Left lung (tissue), 4 donors: ENCODE measurements at regions not wholly inside any gene's neighbourhood (a gene's known extent, or its start where the extent isn't known, plus 50 kb on each side); places are given as distances from the start of the nearest gene placed in this dataset.

Source experiments
- ATAC-seq: fragments of 200-7000 bp; cut with Tn5 transposase; one replicate; pipeline ENCODE4 v1.9.1; 2020; ENCODE audit warnings: moderate library complexity
- DNase-seq, 4 donors: peaks; one replicate each; pipeline ENCODE4 v3.0.0-alpha.2; 2013 to 2020
- H3K27ac ChIP-seq, 2 donors: fragments of 200-600 bp; sonication (generic) in 1 of 2; one replicate each; pipeline versions ENCODE4 v1.5.0 to v1.8.0; 2020 to 2021
- H3K27me3 ChIP-seq, 2 donors: fragments of 200-600 bp; sonication (generic) in 1 of 2; one replicate each; pipeline versions ENCODE4 v1.5.0 to v1.8.0; 2020 to 2021
- H3K36me3 ChIP-seq, 2 donors: fragments of 200-600 bp; sonication (generic) in 1 of 2; one replicate each; pipeline versions ENCODE4 v1.5.0 to v1.8.0; 2020 to 2021
- H3K4me1 ChIP-seq, 2 donors: fragments of 200-600 bp; one replicate each; pipeline ENCODE4 v1.8.0; 2021
- H3K4me3 ChIP-seq, 2 donors: fragments of 200-600 bp; sonication (generic) in 1 of 2; one replicate each; pipeline versions ENCODE4 v1.5.0 to v1.8.0; 2020 to 2021; ENCODE audit warnings: mild to moderate bottlenecking in 1 of 2
- H3K9me3 ChIP-seq, 2 donors: fragments of 200-600 bp; sonication (generic) in 1 of 2; one replicate each; pipeline versions ENCODE4 v1.5.0 to v1.8.0; 2020 to 2021
- CTCF ChIP-seq, 2 donors: fragments of 200-600 bp; sonication (generic) in 1 of 2; IDR thresholded peaks; one replicate each; pipeline versions ENCODE4 v1.5.0 to v1.8.0; 2021; ENCODE audit warnings: antibody characterized with exemption in 2 of 2
- intact Hi-C, 2 donors: fragments of 100-400 bp; cut with DNase I; formaldehyde crosslinking; loops; one replicate each; pipeline versions ENCODE4 v1.11.2 to v1.14.2; 2022
- donor health status: DM: no; HTN: yes; CAD: no.
- donor health status: DM: no; HTN: no; CAD: no.

- peaks cover 0 to 4% of the 10 kb centered on the region in 2 donors for H3K9me3 ChIP-seq
- no peak overlapping the region for H3K4me3 ChIP-seq
- no peak for ATAC-seq
- no peaks in the 10 kb centered on the region for H3K36me3 ChIP-seq
- intact Hi-C loops: no loop called here
- H3K27me3 ChIP-seq: no peaks in the 10 kb centered on the region
- DNase-seq: no peak
- no peaks in the 10 kb centered on the region for H3K4me1 ChIP-seq
- no peak overlapping the region for H3K27ac ChIP-seq
- no peak for TF ChIP-seq CTCF (IDR thresholded peaks at IDR 0.05)
These were observed 992.7 kb downstream of the NTRK3 start for GRCh38 chr15:87263871-87264270.

- no peaks in the 10 kb centered on the region for H3K27me3 ChIP-seq
- intact Hi-C loops: no loop called here
- no peaks in the 10 kb centered on the region for H3K4me1 ChIP-seq
- peaks cover 0 to 8% of the 10 kb centered on the region in 2 donors for H3K9me3 ChIP-seq
- TF ChIP-seq CTCF (IDR thresholded peaks at IDR 0.05): no peak
- no peak overlapping the region for H3K27ac ChIP-seq
- no peak for ATAC-seq
- no peaks in the 10 kb centered on the region for H3K36me3 ChIP-seq
- DNase-seq: no peak
- H3K4me3 ChIP-seq: no peak overlapping the region
These were observed 993.2 kb downstream of the NTRK3 start for GRCh38 chr15:87263296-87263695.

GRCh38 chr15:87245592-87245991 is 1010.9 kb downstream of the NTRK3 start:
- no peak for DNase-seq
- no peaks in the 10 kb centered on the region for H3K4me1 ChIP-seq
- ATAC-seq: no peak
- no peak for TF ChIP-seq CTCF (IDR thresholded peaks at IDR 0.05)
- H3K27ac ChIP-seq: no peak overlapping the region
- H3K36me3 ChIP-seq: no peaks in the 10 kb centered on the region
- intact Hi-C loops: no loop called here
- no peak overlapping the region for H3K4me3 ChIP-seq
- H3K27me3 ChIP-seq: no peaks in the 10 kb centered on the region
- peaks cover 0 to 8% of the 10 kb centered on the region in 2 donors for H3K9me3 ChIP-seq

GRCh38 chr15:87243474-87243873 is 1013.1 kb downstream of the NTRK3 start:
- Histone ChIP-seq H3K36me3 (no peaks in the 10 kb centered on the region), H3K4me1 (no peaks in the 10 kb centered on the region), H3K4me3 (no peak overlapping the region), H3K27me3 (no peaks in the 10 kb centered on the region), H3K27ac (no peak overlapping the region), H3K9me3 (no peaks in the 10 kb centered on the region)
- TF ChIP-seq CTCF (IDR thresholded peaks at IDR 0.05): no peak
- intact Hi-C loops: no loop called here
- DNase-seq (no peak), ATAC-seq (no peak)

- Histone ChIP-seq H3K4me1 (no peaks in the 10 kb centered on the region), H3K9me3 (peaks cover 0 to 5% of the 10 kb centered on the region in 2 donors), H3K27me3 (no peaks in the 10 kb centered on the region), H3K27ac (no peak overlapping the region), H3K4me3 (no peak overlapping the region), H3K36me3 (no peaks in the 10 kb centered on the region)
- intact Hi-C loops: no loop called here
- DNase-seq: no peak
- ATAC-seq: no peak
- no peak for TF ChIP-seq CTCF (IDR thresholded peaks at IDR 0.05)
These were observed 1016.8 kb downstream of the NTRK3 start for GRCh38 chr15:87239582-87240230.
